ENCODE measurements at regions not wholly inside any gene's neighbourhood (a gene's known extent, or its start where the extent isn't known, plus 50 kb on each side); places are given as distances from the start of the nearest gene placed in this dataset.

DNA sequence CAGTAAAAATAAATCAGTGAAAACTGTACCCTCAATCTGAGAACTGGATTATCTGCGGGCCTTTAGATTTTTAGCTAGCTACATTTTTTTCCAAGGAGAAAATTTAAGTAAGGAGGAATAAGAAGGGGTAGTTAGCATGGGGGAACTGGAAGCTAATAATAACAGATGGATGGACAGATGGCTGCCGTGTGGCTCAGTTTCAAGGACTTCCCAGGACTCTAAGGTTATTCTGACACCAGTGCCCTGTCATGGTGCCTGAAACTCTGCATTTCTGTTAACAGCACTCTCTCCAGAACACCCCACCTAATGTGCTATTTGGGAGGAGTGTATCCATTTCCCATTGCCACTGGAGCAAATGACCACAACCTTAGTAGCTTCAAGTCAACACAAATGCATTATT is 75.7 kb upstream of the PDE1C start:
- no peaks in the 10 kb centered on the region for H3K27me3 ChIP-seq (ENCODE audit: control insufficient read depth in 2 of 2, insufficient read depth in 1 of 2, low read length in 1 of 2)
- H3K36me3 ChIP-seq (ENCODE audit: control insufficient read depth in 2 of 2, insufficient read depth in 2 of 2, low read length in 1 of 2) = no peaks in the 10 kb centered on the region
- 95% methylated on average over 2 of the region's 2 CpGs for WGBS
- no peak overlapping the region for H3K4me3 ChIP-seq (ENCODE audit: low read length in 2 of 2)
- no peak overlapping the region for H3K27ac ChIP-seq (ENCODE audit: low read depth in 1 of 2, low read length in 1 of 2)
- no peaks in the 10 kb centered on the region for H3K9me3 ChIP-seq (ENCODE audit: control insufficient read depth in 2 of 2, insufficient read depth in 1 of 2, low read length in 1 of 2)
- H3K4me1 ChIP-seq (ENCODE audit: control insufficient read depth in 2 of 2, insufficient read depth in 2 of 2, low read length in 2 of 2) = no peaks in the 10 kb centered on the region
- no peak for DNase-seq (ENCODE audit: low read depth in 6 of 9, low spot score in 9 of 9)

DNA sequence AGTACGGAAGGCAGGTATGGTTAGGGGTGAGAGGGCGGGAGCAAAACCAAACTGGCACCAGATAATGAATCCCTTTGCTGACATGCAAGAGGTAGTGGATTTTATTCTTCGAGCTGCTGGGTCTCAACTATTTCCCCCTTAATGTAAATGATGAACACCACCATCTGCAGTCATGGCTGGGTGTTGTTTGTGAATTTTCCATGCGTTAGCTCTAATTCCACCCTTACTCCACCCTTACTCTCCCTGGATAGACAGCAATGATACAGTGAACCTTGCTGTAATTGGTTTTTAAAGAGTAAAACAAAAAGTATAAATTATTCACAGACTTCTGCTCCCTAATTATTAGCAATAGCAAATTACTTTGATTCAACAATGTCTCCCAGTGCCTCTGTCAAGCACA is 74.5 kb upstream of the PDE1C start:
- Histone ChIP-seq H3K9me3 (ENCODE audit: control insufficient read depth in 2 of 2, insufficient read depth in 1 of 2, low read length in 1 of 2) (no peaks in the 10 kb centered on the region), H3K27ac (ENCODE audit: low read depth in 1 of 2, low read length in 1 of 2) (no peak overlapping the region), H3K27me3 (ENCODE audit: control insufficient read depth in 2 of 2, insufficient read depth in 1 of 2, low read length in 1 of 2) (no peaks in the 10 kb centered on the region), H3K4me3 (ENCODE audit: low read length in 2 of 2) (no peak overlapping the region), H3K36me3 (ENCODE audit: control insufficient read depth in 2 of 2, insufficient read depth in 2 of 2, low read length in 1 of 2) (no peaks in the 10 kb centered on the region), H3K4me1 (ENCODE audit: control insufficient read depth in 2 of 2, insufficient read depth in 2 of 2, low read length in 2 of 2) (no peaks in the 10 kb centered on the region)
- 93% methylated on average over 4 of the region's 4 CpGs for WGBS
- no peak for DNase-seq (ENCODE audit: low read depth in 6 of 9, low spot score in 9 of 9)

DNA sequence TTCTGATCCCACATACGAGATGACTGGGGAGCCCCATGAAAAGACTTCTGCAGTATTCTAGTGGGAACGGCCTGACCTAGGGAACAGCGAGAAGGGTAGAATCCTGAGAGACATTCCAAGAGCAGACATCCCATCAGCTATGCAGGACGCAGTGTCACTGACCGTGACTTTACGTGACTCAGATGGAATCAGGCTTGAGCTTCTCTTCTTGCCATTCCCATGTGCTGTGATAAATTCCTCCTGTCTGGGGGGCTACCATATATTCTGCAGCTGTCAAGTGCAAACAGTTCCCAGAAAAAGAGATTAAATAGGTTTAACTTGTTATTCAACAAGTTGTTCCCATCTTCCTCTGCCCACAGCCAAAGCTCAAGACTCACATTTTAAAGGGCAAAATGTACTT is 73.1 kb upstream of the PDE1C start:
- no peaks in the 10 kb centered on the region for H3K9me3 ChIP-seq (ENCODE audit: control insufficient read depth in 2 of 2, insufficient read depth in 1 of 2, low read length in 1 of 2)
- H3K36me3 ChIP-seq (ENCODE audit: control insufficient read depth in 2 of 2, insufficient read depth in 2 of 2, low read length in 1 of 2) = no peaks in the 10 kb centered on the region
- no peak overlapping the region for H3K4me3 ChIP-seq (ENCODE audit: low read length in 2 of 2)
- no peak for DNase-seq (ENCODE audit: low read depth in 6 of 9, low spot score in 9 of 9)
- 94% methylated on average over 6 of the region's 6 CpGs for WGBS
- no peaks in the 10 kb centered on the region for H3K27me3 ChIP-seq (ENCODE audit: control insufficient read depth in 2 of 2, insufficient read depth in 1 of 2, low read length in 1 of 2)
- no peaks in the 10 kb centered on the region for H3K4me1 ChIP-seq (ENCODE audit: control insufficient read depth in 2 of 2, insufficient read depth in 2 of 2, low read length in 2 of 2)
- H3K27ac ChIP-seq (ENCODE audit: low read depth in 1 of 2, low read length in 1 of 2) = no peak overlapping the region

DNA sequence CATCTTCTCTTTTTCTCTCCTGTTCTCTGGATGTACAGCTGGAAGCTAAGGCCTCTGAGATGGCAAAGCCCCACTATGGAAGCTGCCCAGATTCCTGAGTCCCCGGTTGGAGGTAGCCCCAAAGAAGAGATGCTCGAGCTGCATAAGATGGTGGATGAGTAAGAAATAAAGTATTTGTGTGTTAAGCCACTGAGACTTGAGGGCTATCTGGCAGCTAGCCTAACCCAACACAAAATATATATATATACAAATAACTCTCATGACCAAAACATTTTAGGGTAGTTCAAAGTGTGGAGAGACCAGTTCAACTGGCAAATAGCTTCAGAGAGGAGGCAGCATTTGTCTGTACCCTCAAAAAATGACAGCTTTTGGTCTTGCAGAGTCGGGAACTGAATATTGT is 72.4 kb upstream of the PDE1C start:
- H3K27me3 ChIP-seq (ENCODE audit: control insufficient read depth in 2 of 2, insufficient read depth in 1 of 2, low read length in 1 of 2) = no peaks in the 10 kb centered on the region
- no peak overlapping the region for H3K27ac ChIP-seq (ENCODE audit: low read depth in 1 of 2, low read length in 1 of 2)
- 72% methylated on average over 3 of the region's 3 CpGs for WGBS
- no peaks in the 10 kb centered on the region for H3K4me1 ChIP-seq (ENCODE audit: control insufficient read depth in 2 of 2, insufficient read depth in 2 of 2, low read length in 2 of 2)
- H3K4me3 ChIP-seq (ENCODE audit: low read length in 2 of 2) = no peak overlapping the region
- H3K9me3 ChIP-seq (ENCODE audit: control insufficient read depth in 2 of 2, insufficient read depth in 1 of 2, low read length in 1 of 2) = no peaks in the 10 kb centered on the region
- DNase-seq (ENCODE audit: low read depth in 6 of 9, low spot score in 9 of 9) = no peak
- H3K36me3 ChIP-seq (ENCODE audit: control insufficient read depth in 2 of 2, insufficient read depth in 2 of 2, low read length in 1 of 2) = no peaks in the 10 kb centered on the region

DNA sequence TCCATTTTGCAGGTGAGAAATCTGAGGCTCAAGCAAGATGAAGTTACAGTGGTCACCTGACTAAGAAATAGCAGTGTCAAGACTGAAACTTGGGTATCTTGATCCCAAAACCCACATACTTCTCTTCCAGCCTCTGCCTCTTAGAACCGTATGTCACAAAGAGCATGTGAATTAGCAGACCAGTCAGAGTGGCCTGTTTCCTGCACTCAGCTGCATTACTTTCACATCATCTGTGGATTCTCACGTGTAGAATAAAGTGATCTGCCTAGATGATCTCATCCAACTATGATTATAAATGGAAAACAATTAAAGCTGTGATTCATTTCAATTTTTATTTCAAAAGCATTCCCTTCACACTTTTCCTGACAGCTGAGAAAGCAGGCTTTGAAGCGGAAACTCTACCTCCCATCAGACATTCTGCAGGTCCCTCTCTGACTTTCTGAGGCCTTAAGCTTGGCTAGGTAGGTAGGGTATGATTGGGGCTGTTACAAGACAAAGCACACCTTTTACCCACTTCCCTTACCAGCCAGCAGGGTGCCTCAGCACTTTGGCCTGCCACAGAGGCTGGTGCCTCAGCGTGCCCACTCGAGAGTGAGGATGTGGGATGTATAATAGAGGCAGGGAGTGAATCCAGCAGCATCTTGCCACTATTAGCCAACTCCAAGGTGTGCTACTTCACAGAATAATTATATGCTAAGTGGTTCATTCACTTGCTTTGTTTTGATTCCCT is 70.2 kb upstream of the PDE1C start:
- no peaks in the 10 kb centered on the region for H3K9me3 ChIP-seq (ENCODE audit: control insufficient read depth in 2 of 2, insufficient read depth in 1 of 2, low read length in 1 of 2)
- no peaks in the 10 kb centered on the region for H3K27me3 ChIP-seq (ENCODE audit: control insufficient read depth in 2 of 2, insufficient read depth in 1 of 2, low read length in 1 of 2)
- H3K36me3 ChIP-seq (ENCODE audit: control insufficient read depth in 2 of 2, insufficient read depth in 2 of 2, low read length in 1 of 2) = no peaks in the 10 kb centered on the region
- no peak overlapping the region for H3K4me3 ChIP-seq (ENCODE audit: low read length in 2 of 2)
- no peak for DNase-seq (ENCODE audit: low read depth in 6 of 9, low spot score in 9 of 9)
- WGBS = 90% methylated on average over 5 of the region's 5 CpGs
- no peak overlapping the region for H3K27ac ChIP-seq (ENCODE audit: low read depth in 1 of 2, low read length in 1 of 2)
- no peaks in the 10 kb centered on the region for H3K4me1 ChIP-seq (ENCODE audit: control insufficient read depth in 2 of 2, insufficient read depth in 2 of 2, low read length in 2 of 2)

DNA sequence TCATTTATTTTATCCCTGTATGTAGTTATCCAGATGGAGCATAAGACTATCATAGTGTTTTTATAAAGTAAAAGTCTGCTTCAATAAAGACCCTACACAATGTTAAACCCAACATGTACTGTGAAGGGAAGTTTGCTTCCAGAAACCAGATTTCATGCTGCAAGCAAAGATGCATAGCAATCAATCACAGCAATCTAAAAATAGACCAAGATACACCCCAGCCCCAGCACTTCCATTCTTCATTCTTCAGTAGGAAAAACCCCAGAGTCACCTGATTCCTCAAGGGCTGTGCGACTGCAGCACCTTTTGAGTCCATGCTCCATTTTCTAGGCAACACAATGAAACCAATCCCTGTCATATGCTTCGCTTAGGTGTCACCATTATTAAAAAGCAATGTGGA is 66.9 kb upstream of the PDE1C start:
- H3K27ac ChIP-seq (ENCODE audit: low read depth in 1 of 2, low read length in 1 of 2) = no peak overlapping the region
- no peak overlapping the region for H3K4me3 ChIP-seq (ENCODE audit: low read length in 2 of 2)
- no peak for DNase-seq (ENCODE audit: low read depth in 6 of 9, low spot score in 9 of 9)
- H3K36me3 ChIP-seq (ENCODE audit: control insufficient read depth in 2 of 2, insufficient read depth in 2 of 2, low read length in 1 of 2) = no peaks in the 10 kb centered on the region
- no peaks in the 10 kb centered on the region for H3K4me1 ChIP-seq (ENCODE audit: control insufficient read depth in 2 of 2, insufficient read depth in 2 of 2, low read length in 2 of 2)
- peaks cover 0 to under 1% of the 10 kb centered on the region in 2 donors for H3K9me3 ChIP-seq (ENCODE audit: control insufficient read depth in 2 of 2, insufficient read depth in 1 of 2, low read length in 1 of 2)
- 90% methylated on average over 2 of the region's 2 CpGs for WGBS
- no peaks in the 10 kb centered on the region for H3K27me3 ChIP-seq (ENCODE audit: control insufficient read depth in 2 of 2, insufficient read depth in 1 of 2, low read length in 1 of 2)

DNA sequence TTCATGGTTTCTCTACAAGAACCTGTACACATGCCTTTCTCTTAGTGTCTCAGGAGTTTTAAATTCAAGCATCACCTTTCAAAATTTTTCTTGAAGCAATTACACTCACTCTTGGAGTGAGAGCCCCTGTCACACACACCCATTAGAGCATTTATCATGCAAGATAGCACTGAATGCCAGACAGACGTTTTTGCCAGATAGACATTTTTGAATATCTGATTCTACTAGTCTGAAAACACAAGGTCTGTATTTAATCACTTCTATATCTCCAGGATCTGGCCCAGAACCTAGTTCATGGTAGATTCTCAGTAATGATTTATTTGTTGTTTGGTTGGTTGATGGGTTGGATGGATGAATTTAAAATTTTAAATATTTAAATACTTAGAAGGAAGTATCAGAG is 60.9 kb upstream of the PDE1C start:
- no peak overlapping the region for H3K27ac ChIP-seq (ENCODE audit: low read depth in 1 of 2, low read length in 1 of 2)
- no peaks in the 10 kb centered on the region for H3K27me3 ChIP-seq (ENCODE audit: control insufficient read depth in 2 of 2, insufficient read depth in 1 of 2, low read length in 1 of 2)
- no peak for DNase-seq (ENCODE audit: low read depth in 6 of 9, low spot score in 9 of 9)
- WGBS = 69% methylated on average over 1 of the region's 1 CpG
- H3K36me3 ChIP-seq (ENCODE audit: control insufficient read depth in 2 of 2, insufficient read depth in 2 of 2, low read length in 1 of 2) = no peaks in the 10 kb centered on the region
- peaks cover 0 to 2% of the 10 kb centered on the region in 2 donors for H3K9me3 ChIP-seq (ENCODE audit: control insufficient read depth in 2 of 2, insufficient read depth in 1 of 2, low read length in 1 of 2)
- no peak overlapping the region for H3K4me3 ChIP-seq (ENCODE audit: low read length in 2 of 2)
- no peaks in the 10 kb centered on the region for H3K4me1 ChIP-seq (ENCODE audit: control insufficient read depth in 2 of 2, insufficient read depth in 2 of 2, low read length in 2 of 2)

DNA sequence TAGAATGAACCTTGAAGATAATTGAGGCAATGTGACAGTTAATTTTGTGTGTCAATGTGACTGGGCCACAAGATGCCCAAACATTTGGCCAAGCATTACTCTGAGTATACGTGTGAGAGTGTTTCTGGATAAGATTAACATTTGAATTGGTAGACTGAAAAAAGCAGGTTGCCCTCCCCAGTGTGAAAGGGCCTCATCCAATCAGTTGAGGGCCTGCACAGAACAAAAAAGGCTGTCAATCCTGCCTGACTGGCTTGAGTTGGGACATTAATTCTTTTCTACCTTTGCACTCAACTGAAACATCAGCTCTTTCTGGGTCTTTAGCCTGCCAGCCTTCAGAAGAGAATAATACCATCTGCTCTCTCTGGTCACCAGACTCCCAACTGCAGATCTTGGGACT is 56.6 kb upstream of the PDE1C start:
- 97% methylated on average over 1 of the region's 1 CpG for WGBS
- Histone ChIP-seq H3K4me1 (ENCODE audit: control insufficient read depth in 2 of 2, insufficient read depth in 2 of 2, low read length in 2 of 2) (no peaks in the 10 kb centered on the region), H3K36me3 (ENCODE audit: control insufficient read depth in 2 of 2, insufficient read depth in 2 of 2, low read length in 1 of 2) (no peaks in the 10 kb centered on the region), H3K9me3 (ENCODE audit: control insufficient read depth in 2 of 2, insufficient read depth in 1 of 2, low read length in 1 of 2) (no peaks in the 10 kb centered on the region), H3K4me3 (ENCODE audit: low read length in 2 of 2) (no peak overlapping the region), H3K27ac (ENCODE audit: low read depth in 1 of 2, low read length in 1 of 2) (no peak overlapping the region), H3K27me3 (ENCODE audit: control insufficient read depth in 2 of 2, insufficient read depth in 1 of 2, low read length in 1 of 2) (no peaks in the 10 kb centered on the region)
- DNase-seq (ENCODE audit: low read depth in 6 of 9, low spot score in 9 of 9) = no peak
